ENCODE measurements at regions not wholly inside any gene's neighbourhood (a gene's known extent, or its start where the extent isn't known, plus 50 kb on each side); places are given as distances from the start of the nearest gene placed in this dataset.

DNA sequence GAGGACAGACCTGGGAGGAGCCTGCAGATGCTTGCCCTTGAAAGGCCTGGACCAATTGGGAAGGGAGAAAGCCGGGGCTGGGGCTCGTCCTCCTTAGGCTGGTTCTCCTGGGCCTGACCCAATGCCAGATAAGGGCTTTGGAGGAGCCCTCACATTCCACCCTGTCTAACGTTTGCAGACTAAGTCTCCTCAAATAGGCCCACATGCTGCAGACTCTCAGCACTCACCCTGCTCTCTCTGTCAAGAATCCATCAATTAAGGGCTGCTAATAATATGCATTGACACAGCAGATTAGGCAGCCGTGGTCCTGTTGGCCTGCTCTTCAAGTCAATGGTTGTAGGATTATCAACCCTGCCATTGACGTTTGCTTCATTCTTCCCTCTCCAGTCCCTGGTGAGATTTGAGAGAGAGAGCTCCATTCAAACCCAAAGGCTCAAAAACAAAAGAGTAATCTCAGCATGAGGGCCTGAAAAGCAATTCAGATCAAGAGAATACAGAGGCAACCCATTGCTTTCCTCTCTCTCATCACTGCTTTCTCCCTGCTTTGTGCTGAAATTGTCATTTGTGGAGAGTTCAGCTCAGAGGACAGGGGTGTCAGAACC is 167.6 kb downstream of the INSIG2 start:
- DNase-seq, result no peak

DNA sequence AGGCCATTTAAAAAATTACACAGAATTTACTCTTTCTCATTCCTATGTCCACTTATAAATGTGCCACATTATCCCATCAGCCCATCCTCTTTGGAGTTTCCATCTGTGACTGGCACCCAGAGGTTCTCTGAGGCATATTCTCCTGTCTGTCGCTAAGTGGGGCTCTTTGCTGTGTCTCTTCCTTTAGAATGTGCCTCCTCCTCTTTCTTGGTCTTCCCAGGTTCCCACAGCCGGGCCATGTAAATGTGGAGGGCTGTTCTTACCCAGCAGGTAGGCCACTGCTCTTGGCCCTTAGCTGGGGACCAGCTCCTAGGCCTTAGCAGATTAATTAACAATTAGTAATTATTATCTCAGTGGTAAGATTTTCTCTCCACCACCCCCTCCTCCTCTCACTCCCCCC is 167.0 kb downstream of the INSIG2 start:
- DNase-seq, result no peak

DNA sequence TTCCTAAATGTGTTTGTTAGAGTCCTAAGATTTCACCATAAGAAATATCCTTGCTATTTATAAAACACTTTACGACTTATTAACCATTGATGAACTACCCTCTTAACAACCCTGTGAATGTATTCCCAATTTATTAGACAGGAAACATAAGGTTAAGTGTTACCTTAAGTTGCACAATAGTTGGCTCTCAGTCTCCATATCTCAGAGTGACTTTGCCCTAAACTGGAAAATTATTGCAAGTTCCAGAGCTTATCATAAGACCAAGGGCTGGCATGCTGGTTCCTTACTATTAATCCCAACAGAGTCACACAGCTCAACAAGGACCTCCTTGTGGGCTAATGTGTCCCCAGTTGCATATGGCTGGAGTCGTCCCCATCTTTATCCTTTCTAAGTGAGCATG is 165.8 kb downstream of the INSIG2 start:
- DNase-seq, result no peak

DNA sequence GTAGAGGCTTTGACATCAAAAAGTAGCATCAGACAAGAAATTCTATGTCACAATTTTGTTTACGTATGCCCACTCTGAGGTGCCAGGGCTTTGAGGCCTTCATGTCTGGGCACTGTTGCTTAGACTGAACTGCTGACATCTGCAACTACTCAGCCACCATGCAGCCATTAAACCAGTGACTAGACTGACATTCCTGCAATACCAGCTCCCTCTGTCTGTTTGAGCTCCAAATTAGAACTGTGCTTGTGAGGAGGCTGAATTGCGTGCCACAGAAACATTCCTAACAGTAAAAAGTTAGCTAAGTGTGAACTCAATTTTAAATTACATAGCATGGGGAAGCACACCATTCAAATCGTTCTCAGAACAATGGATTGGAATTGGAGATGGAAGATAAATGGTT is 163.2 kb downstream of the INSIG2 start:
- no peak for DNase-seq

DNA sequence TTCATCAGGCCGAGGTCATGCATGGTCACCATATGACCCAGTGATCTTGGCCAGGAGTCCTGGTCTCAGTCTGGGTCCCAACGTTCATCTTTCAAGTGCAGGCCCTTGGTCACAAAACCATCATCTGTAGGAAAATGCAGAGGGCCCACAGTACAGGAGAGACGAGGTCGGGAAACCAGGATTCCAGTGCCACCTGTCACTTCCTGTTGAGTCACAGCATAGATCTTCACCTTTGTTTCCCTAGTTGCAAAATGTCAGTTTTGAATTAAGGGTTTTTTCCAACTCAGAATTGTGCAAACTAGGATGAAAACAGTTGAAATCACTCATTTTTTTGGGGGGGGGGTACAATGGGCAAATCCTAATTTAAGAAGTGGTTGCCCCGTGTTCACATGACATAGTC is 162.2 kb downstream of the INSIG2 start:
- no peak for DNase-seq

DNA sequence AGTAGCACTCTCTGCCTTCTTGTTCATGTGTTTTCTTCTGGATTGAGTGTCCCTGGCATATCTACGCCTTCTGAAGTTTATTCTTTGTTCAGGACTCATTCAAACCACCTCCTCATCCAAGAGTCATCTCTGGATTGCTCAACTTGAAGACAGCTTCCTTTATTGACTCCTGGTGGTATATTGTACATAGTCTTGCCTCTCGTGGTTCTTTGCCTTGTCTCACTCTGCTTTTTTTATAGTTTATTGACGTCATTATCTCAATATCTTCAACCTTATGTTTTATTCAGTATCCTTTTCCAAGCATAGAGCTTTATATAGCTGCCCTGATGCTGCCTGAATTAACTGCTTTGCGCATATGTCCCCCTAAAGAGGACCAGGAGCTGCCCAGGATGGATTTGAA is 161.7 kb downstream of the INSIG2 start:
- no peak for DNase-seq

DNA sequence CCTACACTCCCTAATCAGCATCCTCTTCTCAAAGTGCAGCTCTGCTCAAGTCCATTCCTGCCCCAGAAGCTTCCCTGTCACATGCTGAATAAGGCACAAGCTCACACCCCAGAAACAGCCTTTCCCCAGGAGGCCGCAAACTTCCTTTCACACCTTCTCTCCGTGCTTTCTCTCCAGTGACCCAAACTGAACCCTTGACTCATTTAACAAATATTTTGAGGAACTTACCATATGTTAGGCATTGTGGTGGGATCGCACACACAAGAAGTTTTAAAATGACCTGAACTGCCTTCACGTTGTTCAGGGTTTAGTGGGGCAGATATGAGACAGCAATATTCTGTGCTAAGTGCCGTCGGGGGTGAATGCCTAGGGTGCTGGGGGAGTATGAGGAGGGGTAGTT is 161.3 kb downstream of the INSIG2 start:
- no peak for DNase-seq

DNA sequence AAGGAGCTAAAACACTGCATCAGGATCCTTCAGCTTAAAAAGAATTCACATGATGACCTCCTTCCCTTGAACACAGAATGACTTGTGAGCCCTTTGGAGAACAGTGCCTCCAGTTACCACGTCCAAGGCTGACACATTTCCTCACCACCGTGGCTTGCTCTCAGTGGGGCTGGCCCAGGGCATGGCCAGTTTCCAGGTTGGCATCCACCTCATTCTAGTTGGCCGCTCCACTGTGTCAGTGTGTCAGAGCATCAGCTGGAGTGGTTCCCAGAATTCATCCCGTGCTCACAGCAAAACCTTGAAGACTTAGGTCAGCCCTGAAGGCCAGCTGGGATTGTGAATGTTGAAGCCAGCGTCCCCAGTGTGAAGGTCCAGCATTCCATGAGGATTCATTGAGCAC is 158.5 kb downstream of the INSIG2 start:
- no peak for DNase-seq

DNA sequence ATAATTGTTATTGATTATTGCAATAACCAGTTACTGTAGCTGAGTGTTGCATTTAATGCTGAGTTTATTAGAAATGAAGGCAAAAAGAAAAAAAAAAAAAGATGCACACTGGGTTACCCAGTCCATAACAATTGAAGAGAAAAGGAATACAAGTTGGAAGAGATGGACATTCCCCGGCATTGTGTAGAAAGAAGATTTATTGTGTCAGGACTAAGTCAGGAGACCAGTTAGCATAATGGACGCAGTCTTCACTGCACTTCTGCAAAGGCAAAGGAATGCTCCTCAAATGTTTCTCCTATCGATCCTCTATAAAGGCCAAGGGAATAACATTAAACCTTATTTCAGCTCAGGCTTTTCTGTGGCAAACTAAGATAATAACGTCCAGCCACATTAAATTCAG is 157.8 kb downstream of the INSIG2 start:
- DNase-seq, result no peak

DNA sequence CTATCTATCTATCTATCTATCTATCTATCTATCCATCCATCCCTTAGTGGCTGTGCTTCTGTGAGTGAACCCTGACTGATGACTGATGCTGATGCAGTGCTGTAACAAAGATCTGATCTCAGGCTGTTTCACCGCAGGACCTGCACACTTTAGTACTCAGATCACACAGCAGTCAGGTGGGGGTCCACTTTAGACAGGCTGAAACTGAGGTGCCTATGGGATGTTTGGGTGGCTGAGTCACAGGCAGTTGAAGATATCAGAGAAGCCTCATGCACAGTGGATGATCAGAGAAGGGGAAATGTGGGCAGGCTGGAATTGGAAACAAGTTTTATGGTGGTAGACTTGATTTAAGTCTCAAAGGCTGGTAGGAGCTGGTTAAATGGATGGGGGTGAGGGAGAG is 156.4 kb downstream of the INSIG2 start:
- no peak for DNase-seq

DNA sequence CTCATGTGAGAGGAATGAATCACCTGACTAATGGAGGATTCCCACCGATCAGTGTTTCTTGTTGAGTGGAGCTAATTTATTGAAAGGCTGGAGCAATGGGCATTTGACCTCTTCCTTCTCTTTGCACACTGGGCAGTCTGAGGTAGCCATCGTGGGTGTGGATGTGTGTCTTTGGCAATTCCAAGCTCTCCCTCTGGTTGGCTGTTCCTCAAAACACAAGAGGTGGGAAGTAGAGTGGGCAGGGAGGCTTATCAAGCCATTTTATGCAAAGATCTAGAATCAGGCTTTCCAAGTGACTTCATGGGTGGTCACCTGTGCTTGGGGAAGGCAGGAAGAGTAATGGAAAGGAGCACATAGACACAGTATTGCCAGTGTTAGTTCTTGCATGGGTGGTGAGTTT is 154.8 kb downstream of the INSIG2 start:
- DNase-seq, result no peak

DNA sequence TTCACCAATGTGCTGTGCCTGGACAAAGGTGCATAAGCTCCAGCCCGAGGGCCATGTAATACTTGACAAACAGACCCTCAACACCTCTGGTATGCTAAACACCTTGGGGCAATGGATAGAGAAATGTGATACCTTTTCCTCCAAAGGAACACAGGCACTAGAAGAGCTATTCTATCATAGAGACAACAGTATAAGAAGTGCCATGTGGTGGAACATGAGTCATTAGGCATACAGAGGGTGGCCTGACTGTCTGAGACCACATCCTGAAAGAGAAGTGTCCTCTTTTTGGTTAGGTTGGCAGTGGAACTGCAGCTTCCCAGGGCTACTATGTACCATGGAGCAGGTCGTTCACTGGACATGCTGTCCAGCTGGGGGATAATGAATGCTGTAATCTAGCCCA is 153.9 kb downstream of the INSIG2 start:
- no peak for DNase-seq

DNA sequence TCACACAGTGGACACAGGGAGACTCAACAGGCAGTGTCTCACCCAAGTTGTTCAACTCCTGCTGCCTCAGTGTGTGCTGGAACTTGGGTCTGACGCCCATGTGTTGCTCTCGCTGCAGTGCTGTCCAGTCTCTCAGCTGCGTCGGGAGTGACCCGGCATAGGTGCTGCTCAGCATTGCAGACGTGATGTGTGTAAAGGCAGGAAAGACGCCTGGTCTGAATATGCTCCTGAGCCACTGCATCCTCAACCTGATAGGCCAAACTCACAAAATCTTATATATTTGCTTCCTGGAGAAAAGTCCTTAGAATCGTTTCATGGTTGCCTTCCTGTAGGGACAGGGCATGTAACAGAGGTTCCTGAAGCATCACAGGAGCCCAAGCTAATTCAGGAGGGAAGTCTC is 152.9 kb downstream of the INSIG2 start:
- DNase-seq, result no peak

DNA sequence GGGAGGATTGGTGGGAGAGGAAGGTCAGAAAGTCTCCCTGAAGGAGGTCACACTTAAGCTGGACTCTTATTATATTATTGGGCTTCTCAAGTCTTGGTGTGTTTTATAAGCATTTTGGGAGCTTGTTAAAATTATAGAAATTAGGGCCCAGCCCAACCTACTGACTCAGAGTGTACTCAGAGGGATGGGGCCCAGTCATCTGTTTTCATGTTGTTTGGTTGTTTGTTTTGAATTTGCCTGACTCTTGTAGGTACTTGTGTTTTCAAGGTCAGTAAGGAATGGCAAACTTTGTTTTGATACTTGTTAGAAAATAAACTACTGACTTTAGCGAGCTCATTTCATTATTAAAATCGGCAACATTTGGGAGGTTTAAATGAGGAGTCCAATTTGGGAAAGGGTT is 152.0 kb downstream of the INSIG2 start:
- DNase-seq, result no peak

DNA sequence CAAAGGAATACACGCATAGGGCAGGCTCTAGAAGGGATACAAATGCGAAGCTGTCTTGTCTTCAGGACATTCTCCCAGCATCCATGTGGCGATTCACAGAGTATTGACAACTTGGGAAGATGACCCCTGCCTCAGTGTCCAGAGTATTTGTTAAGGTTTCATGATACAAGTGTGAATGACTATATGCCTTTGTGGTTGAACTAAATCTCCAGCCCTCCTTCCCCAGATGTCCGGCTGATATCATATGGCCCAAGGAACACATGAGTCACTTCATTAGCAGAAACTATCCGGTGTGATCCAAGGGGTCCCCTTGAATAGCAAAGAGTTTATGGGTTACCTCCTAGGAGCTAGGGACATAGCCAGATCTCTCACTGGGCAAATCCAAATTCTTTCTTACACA is 151.0 kb downstream of the INSIG2 start:
- DNase-seq, result no peak

DNA sequence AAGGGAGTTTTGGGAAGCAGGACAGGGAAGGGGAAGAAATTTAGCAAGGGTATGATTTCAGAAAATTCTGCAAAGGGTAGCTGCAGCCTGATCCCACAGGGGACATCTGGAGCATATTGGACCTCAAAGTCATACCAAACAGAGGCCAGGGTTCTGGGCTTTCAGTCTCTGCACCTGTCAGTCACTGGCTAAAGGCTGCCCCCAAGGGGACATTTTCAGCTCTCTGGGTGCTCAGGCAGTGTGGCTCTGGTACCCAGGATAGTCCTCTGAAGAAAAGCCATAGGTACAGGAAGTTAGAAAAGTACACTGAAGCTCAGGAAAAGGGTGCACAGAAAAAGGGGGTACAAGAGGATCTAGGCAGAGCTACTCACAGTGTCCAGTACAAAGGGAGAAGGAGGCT is 149.2 kb downstream of the INSIG2 start:
- DNase-seq, result no peak

DNA sequence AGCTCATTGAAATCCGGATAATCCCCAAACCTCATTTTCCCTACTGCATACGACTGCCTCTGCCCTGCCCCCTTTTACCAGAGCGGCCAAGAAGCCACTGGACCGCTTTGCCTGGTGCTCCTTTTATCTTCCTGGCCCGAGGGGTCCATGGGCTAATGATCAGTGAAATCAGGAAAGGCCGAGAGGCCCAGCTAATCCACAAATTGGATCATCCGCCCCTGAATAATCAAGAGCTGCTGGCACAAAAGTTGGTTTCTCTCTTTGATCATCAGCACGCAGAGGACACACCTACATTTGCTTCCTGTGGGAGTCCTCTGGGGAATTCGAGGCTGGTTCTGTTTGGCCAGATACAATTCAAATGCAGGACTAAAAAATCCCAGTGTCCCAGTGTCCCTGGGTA is 144.5 kb downstream of the INSIG2 start:
- no peak for DNase-seq

DNA sequence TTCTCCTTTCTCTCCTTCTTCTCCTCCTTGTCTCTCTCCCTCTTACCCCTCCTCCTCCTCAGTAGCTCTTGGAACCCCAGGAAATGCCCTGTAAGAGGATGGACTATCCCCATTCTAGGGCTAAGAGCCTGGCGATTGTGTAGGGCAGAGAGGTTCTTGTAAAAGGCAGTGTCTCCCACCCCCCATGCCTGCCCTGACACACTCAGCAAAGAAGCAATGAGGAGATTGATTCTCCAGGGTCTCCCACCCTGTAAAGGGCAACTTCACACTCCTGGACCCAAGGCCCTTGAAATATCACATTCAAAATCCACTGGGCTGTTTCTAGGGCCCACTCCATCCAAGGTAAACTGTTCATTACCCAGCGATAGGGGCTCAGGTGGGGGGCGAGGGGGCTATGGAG is 144.1 kb downstream of the INSIG2 start:
- no peak for DNase-seq

DNA sequence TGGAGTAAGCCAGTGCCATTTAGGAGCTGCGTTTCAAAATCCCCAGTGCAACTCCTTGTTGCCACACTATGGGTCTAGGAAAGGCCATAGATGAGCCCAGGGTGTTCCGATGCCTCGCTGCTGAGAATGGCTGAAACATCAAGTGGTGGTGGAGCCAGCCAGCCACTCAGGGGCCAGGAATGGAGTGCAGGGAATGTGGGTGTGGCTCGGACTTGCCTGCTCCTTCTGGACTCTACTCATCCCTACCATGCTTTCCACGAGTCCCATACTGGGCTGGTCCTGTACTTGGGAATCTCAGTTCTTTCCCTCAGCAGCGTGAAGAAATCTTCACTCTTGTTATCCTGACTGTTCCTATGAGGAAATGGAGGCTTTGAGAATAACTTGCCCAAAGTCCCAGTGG is 143.5 kb downstream of the INSIG2 start:
- no peak for DNase-seq

DNA sequence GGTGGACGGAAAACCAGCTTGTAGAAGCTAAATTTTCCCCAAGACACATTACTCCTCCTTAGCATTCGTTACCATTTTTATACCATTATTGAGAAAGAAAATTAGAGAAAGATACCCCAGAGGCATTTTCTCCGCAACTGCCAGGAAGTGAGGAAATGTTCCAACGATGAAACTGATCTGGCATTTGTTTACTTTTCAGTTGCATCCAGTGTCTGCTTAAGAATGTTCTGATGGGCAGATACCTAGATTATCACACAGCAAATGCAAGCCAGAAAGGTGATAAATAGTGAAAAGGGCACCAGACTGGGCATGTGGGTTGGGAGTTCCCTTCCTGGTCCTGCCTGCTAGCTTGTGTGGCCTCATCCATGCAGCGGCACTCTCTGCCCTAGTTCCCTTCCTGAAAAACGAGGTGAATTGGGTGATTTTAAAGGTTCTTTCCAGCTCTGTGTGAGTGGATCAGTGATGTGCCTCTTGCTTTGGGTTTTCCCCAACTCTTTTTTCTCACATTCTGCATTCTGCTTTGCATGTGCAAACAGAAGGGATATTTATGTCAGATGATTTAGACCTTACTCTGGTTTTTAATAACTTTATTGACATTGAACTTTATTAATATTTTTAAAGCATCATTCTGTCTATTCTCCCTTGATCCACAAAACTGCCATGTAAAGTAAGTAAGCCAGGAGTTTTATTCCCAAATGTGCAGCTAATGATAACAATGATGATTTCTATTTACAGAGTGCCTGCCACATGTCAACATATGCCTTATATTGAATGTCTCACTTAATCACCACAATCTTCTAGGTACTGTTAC is 139.6 kb downstream of the INSIG2 start:
- DNase-seq, result no peak

DNA sequence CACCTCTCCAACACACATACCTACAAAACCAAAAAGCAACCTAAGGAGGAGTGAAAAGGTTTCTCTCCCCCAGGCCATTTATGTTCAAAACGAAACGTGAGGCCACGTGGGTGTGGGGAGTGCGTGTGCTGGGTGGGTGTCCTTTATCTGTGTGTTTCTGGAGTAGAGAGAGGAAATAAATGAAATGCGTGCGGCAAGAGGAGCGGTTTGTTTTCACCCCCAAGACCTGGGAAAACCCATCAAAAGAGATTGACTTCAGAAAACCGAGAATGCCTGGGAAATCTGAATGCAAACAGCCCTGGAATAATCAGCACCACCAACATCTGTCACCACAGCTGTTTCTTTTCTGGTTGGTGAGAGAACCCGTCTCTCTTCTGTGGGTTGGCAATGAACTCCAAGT is 137.4 kb downstream of the INSIG2 start:
- DNase-seq, result no peak

DNA sequence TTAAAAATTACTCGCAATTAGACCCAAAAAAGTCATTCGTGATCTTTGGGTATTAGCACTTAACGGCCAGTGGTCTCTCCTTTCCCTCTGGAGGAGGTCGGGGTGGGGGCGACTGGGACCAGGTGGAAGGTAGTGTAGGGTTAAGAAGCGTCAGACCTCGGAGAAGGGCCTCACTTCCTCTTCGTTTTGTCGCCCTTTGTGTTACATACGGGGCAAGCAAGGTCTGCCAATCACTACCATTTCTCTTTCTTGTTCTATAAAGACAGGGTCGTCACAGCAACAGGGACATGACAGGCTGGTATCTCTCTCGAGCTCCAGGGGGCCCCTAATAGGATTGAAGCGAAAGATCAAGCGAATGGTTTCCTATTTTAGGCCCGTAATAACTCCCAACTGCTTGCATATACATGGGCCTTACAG is 136.6 kb downstream of the INSIG2 start:
- no peak for DNase-seq

DNA sequence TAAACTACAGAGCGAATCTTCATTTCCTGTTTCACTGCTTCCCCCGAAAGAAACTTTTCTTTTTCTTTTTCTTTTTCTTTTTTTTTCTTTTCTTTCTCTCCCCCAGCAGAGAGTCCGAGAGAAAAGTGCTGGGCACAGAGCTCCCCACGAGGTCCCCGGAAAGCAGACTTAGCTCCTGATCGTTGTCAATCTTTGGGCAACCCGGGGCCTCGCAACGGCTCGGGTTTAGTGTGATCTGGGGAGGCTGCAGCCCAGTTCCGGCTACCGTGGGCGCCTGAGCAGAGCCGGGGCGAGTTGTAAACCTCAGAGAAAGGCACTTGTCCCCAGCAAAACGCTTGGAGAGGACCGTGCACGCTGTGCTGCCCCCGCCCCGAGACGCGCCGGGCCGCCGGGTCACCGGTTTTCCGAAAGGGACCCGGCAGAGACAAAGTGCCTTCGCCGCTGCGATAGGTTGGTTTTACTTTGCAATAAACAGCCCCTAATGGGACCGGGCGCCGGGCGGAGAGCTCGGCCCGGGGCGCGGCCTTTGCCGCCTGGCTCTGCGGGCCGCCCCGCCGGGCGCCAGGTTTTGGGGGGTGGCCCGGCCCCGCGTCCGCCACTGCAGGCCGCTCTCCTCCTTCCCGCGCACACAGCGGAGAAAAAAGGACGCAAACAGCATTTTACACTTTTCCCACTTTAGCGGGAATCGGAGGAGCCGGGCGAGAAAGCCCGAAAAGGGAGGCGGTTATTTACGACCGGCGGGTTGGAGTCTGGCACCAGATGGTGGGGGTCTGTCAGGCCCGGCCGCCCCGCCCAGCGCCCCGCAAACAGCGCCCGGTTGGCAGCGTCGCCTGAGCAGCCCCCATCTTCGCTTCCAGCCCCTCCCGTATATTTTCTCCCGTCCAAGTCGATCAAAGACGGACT is 136.0 kb downstream of the INSIG2 start:
- DNase-seq, result no peak

DNA sequence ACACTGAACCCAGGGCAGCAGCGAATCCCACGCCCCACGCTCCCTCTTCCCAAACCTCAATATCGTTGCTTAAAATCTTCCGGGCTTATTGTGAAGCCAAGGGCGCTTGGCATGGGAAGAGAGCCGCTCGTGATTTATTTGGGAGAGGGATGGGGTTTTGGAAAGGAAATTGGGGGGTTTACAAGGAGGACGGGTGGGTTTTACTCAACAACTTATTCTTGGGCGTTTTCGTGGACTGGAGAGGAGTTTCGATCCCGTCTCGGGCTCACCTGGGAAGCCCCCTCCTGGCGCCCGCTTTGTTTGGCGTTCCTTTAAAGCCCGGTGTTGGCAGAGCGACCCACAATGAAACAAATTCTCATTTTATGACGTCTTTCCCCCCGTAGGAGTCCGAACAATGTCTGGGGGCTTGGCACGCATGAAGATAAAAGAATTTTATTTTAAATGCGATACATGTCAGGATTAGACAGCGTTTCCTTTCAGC is 135.3 kb downstream of the INSIG2 start:
- DNase-seq, result peak; percentile 29

Measured in NCI-H2227 treated with DMSO at 0.1 percent for 48 hours (cell line).